Body of pancreas (tissue), 4 donors: ENCODE measurements at regions not wholly inside any gene's neighbourhood (a gene's known extent, or its start where the extent isn't known, plus 50 kb on each side); places are given as distances from the start of the nearest gene placed in this dataset.

ENCODE experiments used
- POLR2A ChIP-seq, 3 donors: fragments of 450-650 bp; IDR thresholded peaks; one replicate each; pipeline ENCODE4 v1.6.1; 2016; ENCODE audit warnings: antibody characterized with exemption in 3 of 3, mild to moderate bottlenecking in 2 of 3
- TF ChIP-seq, protein P1 (sequence below), 7 experiments: fragments of 450-650 bp in 4 of 7; fragments of 200-600 bp in 3 of 7; sonication (generic) in 3 of 7; IDR thresholded peaks; one replicate each; pipeline ENCODE4 v1.5.1; 2016 to 2019; ENCODE audit warnings: antibody characterized with exemption in 7 of 7

DNA sequence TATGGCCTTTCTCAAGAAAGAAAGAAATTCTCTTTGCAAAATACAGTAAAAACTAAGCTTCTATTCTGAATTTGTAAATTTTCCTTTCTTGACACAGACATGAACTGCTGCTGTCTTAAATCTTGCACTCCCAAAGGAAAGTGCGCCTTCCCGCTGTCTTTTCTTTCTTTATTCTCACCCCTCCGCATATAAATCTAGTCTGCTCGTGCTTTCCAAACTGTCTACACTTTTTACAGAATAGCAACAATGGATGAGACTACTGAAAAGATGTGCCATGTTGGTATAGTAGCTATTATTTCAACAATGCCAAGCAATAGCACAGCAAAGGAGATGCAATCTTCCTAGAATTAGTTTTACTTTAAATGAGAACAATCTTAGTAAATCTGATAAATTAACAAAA is 328.8 kb upstream of the PDE3A start:
- TF ChIP-seq, protein P1, sequence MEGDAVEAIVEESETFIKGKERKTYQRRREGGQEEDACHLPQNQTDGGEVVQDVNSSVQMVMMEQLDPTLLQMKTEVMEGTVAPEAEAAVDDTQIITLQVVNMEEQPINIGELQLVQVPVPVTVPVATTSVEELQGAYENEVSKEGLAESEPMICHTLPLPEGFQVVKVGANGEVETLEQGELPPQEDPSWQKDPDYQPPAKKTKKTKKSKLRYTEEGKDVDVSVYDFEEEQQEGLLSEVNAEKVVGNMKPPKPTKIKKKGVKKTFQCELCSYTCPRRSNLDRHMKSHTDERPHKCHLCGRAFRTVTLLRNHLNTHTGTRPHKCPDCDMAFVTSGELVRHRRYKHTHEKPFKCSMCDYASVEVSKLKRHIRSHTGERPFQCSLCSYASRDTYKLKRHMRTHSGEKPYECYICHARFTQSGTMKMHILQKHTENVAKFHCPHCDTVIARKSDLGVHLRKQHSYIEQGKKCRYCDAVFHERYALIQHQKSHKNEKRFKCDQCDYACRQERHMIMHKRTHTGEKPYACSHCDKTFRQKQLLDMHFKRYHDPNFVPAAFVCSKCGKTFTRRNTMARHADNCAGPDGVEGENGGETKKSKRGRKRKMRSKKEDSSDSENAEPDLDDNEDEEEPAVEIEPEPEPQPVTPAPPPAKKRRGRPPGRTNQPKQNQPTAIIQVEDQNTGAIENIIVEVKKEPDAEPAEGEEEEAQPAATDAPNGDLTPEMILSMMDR (IDR thresholded peaks at IDR 0.05) = no peak
- TF ChIP-seq POLR2A (IDR thresholded peaks at IDR 0.05) = no peak
